HG03097 (cell line): ENCODE measurements at regions not wholly inside any gene's neighbourhood (a gene's known extent, or its start where the extent isn't known, plus 50 kb on each side); places are given as distances from the start of the nearest gene placed in this dataset.

ENCODE experiments used
- ATAC-seq: cut with Tn5 transposase; IDR thresholded peaks from one replicate; pipeline ENCODE4 v1.9.1; 2021; ENCODE audit not compliant: unreplicated experiment, low FRiP score

DNA sequence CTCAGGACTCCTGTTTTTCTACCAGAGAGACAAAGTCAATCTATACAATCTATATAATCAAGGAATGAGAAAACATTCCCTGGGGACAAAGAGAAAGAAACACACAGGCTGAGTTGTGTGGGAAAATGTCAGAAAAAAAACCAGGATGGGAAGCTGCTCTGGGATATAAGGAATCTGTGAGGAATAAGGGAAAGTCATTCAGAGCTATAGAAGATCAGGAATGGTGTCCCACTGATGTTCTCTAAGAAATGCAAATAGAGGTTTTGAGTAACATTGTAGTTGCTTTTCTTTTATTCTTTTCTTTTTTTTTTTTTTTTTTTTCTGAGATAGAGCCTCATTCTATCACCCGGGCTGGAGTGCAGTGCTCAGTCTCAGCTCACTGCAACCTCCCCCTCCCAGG, 605.9 kb upstream of the KLF4 start:
- ATAC-seq = no peak

DNA sequence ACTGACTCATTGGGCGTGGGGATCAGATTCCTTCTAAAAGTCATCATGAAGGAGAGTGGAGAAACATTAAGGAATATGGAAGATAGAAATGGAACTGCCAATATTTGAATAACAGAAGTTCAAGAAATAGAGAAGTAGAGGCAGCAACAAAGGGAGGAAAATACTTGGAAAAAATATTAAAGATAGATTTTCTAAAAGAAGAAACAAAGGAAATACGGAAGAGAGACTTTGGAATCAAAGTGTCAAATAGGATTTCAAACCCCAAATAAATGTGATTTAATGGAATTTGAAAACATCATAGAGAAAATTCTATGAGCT, 605.1 kb upstream of the KLF4 start:
- ATAC-seq = no peak

GRCh38 chr9:108093773-108094675, 604.5 kb upstream of the KLF4 start:
- no peak for ATAC-seq

GRCh38 chr9:108088916-108089315, 599.3 kb upstream of the KLF4 start:
- no peak for ATAC-seq

DNA sequence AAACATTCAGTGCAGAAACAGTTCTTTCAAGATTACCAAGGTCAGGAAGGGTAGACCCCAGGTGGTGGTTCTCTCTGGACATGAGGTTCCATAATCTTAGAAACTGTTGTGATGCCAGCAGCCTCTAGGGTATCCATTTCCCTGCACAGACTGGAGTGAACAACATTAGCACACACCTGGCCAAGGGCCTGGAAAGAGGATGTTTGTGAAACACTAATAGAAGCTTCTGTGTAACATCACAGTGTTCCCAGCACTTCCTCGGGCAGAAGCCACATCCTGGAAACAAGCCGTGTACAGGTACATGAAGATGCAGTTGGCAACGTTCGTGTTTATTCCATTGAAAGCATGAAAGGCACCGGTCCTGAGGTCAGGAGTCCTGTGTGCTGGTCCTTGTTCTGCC, 598.2 kb upstream of the KLF4 start:
- no peak for ATAC-seq

DNA sequence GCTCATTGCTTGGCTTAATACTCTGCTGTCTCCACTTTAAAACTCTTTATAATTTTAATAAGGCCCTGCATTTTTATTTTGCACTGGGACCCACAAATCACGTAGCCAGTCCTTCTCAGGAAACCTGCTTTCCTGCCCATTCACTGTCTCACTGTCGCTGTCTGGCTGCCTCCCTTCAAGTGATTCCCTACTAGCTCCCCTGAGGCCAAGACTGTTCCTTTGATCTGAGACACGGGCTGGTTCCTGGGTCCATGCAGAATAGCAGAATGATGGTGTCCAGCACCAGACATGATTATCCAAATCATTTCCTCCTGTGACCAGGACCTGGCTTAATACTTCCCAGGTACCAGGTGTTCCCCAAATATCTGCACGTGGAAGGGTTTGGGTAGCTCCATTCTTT, 597.1 kb upstream of the KLF4 start:
- no peak for ATAC-seq

DNA sequence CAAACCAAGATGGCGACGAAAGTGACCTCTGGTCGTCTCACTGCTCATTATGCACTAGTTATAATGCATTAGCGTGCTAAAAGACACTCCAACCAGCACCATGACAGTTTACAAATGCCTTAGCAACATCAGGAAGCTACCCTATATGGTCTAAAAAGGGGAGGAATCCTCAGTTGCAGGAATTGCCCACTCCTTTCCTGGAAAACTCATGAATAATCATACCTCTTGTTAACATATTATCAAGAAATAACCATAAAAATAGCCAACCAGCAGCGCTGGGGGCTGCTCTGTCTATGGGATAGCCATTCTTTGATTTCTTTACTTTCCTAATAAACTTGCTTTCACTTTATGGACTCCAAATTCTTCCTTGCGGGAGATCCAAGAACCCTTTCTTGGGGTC, 595.7 kb upstream of the KLF4 start:
- ATAC-seq = no peak

- no peak for ATAC-seq
Measured at GRCh38 chr9:108083796-108084352, 594.3 kb upstream of the KLF4 start.

DNA sequence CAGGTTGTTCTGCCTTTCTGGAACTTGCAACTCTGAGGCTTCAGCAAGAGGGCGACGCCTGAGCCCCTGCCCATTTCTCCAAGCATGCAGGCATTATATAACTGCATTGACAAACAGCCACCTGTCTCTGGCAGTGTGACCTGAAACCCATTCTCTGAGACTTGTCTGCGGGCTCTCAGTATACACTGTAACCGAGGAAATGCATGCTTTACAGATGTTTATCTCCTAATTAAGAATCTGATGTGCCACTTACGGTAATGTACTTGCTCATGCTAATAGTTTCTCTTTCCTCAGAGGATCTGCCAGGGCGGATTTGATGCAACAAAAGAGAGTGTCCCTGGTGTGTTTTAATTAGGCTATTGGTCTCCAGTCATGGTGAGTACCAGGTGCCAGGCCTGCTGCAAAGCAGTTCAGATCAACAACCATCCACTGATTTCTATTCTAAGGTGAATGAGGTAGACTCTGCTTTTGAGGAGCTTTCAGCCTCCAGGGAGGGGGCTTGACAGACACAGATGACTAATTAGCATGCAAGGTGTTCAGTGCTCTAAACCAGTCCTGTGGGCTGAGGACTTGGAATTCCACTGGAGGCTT, 593.7 kb upstream of the KLF4 start:
- no peak for ATAC-seq

- ATAC-seq = no peak
Measured at GRCh38 chr9:108081112-108081511, 591.5 kb upstream of the KLF4 start.

GRCh38 chr9:108080285-108080684, 590.7 kb upstream of the KLF4 start:
- no peak for ATAC-seq

GRCh38 chr9:108078811-108079210, 589.2 kb upstream of the KLF4 start:
- ATAC-seq = no peak

DNA sequence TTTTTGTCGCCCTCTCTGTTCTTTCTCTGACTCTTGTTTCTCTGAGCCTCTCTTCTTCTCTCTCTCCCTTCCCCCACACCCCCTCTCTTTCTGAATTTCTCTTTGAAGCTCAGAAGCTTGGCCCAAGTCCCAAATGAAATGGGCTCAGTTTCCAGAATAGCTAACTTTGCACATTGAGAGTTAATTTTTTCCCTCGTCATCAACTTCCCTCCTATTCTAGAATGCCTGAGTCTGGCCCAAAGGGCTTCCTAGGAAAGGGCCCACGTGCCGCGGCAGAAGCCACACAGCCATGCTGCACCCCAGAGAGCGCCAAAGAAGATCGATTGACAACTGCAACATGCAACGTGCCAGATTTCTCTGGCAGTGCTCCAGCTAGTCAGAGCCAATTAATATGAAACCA, 588.8 kb upstream of the KLF4 start:
- ATAC-seq = no peak

DNA sequence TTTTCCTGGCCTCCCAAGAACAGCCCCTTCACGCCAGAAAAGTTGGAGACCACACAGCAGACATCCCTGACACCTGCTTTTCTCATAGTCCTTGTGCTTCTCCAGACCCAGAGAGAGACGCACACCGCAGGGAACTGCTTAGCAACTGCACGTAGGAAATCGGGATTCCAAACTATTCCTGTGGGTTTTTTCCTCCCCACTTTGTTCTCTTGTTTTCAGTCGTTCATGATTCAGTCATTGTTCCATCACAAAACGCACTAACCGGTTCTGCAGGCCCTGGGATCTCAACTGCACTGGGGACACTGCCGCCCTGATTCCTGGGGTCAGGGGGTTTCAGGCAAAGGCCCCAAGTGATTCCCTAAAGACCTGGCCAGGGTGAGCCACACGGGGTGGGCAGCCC, 588.0 kb upstream of the KLF4 start:
- no peak for ATAC-seq

DNA sequence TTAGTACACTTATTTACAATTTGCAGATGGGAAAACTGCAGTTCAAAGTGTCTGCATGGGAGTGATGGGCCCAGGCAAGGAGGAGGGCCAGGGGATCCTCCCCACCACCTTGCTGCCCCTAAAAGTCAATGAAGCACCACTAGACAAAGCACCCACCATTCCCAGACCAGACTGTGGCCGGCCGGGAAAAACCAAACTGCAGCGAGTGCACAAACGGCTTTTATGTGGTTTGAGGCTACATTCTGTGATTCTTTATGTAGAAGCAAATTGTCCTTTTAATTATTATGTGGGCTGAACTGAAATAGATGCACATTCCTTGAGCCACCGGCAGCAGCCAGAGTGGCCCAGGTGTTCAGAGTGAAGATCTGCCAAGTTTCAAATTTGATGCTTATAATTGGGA, 585.3 kb upstream of the KLF4 start:
- no peak for ATAC-seq

GRCh38 chr9:108073823-108074222, 584.3 kb upstream of the KLF4 start:
- no peak for ATAC-seq

- no peak for ATAC-seq
Measured at GRCh38 chr9:108072740-108073139, 583.2 kb upstream of the KLF4 start.

DNA sequence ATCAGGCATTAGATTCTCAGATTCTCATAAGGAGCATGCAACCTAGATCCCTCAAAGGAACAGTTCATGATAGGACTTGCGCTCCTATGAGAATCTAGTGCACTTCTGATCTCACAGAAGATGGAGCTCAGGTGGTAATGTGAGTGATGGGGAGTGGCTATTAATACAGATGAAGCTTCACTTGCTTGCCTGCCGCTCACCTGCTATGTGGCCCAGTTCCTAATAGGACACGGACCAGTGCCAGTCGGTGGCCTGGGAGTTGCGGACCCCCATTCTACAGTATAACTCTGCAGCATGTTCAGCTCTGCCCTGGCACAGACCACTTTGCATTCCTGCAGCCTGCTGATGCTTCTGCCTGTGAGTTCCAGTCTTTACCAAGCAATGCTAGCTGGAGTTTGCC, 581.3 kb upstream of the KLF4 start:
- ATAC-seq = no peak

DNA sequence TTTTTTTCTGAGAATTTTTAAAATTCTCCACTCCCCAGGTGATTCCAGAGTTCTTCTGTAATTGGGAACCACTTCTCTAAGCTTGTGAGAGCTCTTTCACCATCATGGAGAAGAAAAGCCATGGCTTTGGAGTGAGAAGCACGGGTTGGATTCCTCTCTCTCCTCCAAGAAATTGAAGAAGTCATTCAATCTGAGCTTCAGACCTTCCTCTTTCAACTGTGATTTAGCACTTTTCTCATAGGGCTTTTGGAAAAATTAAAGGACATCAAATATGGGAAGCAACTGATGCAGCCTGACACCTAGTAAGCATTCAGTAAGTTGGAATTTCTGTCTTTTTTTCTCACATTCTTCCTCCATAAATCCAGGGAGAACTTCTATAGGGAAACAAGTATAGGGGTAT, 580.4 kb upstream of the KLF4 start:
- ATAC-seq = no peak

DNA sequence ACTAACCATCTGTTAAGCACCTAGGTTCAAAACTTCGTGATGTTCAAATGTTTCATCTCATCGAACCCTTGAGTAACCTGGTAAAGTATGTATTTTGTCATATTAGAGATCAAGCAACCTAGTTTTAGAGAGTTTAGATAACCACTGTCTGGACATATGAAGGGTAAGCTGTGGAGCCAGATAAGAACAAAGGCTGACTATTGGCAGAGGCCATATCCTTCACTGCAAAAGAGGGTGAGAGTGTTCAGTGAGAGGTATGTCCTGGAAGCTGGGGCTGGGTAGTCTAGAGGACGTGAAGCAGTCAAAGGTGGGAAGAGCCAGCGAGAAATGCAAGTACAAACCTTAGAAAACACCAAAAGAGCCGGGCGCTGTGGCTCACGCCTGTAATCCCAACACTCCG, 573.1 kb upstream of the KLF4 start:
- ATAC-seq = no peak

DNA sequence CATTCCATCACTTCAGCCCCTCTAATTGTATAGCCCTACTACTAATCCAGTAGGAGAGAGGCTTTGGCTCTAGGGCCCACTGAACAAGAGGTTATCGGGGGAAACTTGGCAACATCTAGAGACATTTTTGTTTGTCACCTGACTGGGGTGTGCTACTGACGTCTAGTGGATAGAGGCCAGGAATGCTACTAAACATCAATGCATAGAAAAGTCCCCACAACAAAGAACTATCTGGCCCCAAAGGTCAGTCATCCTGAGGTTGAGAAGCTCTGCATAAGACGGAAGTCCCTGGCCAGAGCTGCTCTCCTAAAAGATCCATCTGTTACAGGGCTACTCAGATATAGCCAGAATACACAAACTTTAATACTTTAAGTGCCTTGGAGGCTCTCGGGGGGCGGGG, 570.6 kb upstream of the KLF4 start:
- no peak for ATAC-seq

DNA sequence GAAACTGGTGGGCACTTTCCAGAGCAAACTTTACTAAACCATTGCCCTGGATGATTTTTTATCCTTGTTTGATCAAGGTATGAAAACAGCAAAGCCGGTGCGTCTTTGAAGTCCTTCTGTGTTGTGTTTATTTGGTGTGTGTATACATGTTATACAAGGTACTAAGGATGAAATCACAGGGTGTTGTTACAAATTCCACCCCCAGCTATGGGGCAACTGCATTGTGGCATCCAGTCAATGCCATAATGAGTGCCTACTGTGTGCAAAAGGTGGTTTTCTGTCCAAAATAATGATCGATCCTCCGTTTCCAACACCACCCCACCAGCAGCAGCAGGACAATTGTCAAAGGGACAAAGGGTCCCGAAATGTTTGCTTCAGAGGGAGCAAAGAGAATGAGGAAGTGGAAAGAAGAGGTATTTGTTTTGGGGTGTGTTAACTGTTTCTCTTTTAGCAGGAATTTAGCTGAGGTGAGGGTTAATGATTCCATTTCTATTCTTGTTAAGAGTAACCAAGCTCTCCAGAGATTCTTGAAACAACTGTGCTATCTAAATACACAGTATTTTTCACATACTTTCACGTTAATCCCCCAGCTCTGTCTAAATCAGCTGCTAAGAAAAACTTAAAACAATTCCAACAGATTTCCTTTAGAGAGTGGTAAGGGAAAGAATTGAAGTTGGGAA, 568.7 kb upstream of the KLF4 start:
- no peak for ATAC-seq
